ENCODE measurements at regions not wholly inside any gene's neighbourhood (a gene's known extent, or its start where the extent isn't known, plus 50 kb on each side); places are given as distances from the start of the nearest gene placed in this dataset.

DNA sequence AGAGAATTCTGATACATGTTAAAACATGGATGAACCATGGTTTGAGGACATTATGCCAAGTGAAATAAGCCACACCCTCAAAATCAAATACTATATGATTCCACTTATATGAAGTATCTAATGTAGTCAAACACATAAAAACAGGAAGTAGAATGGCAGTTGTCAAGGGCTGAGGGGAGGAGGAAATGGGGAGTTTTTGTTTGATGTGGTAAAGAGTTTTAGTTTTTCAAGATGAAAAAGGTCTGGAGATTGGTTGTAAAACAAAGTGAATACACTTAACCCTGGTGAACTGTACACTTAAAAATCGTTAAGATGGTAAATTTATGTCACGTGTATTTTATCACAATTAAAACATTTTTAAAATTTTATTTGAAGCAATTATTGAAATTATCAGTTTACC lies 127.4 kb upstream of the GRIK2 start:
- no CpG with 5 or more reads among the region's 2 CpGs for WGBS (ENCODE audit: insufficient coverage)
- Histone ChIP-seq H3K27me3 (replicated peaks in 1 of 4; ENCODE audit: control extremely low read depth in 1 of 4, control insufficient read depth in 3 of 4, insufficient read depth in 4 of 4, low read length in 3 of 4) (no peaks in the 10 kb centered on the region), H2AFZ (ENCODE audit: insufficient read depth, low read depth, low read length, poor library complexity, severe bottlenecking) (no peak overlapping the region), H3K9ac (ENCODE audit: low read length) (no peak overlapping the region), H3K9me3 (ENCODE audit: control extremely low read depth in 1 of 3, control insufficient read depth in 2 of 3, insufficient read depth in 1 of 3, low read length in 2 of 3) (peaks cover 0 to 7% (median 0%) of the 10 kb centered on the region in 3 donors), H3K4me1 (ENCODE audit: control insufficient read depth in 2 of 2, insufficient read depth in 2 of 2, low read length in 2 of 2) (no peaks in the 10 kb centered on the region), H3K36me3 (replicated peaks in 1 of 2; ENCODE audit: control extremely low read depth in 1 of 2, control insufficient read depth in 1 of 2, extremely low read depth in 1 of 2, insufficient read depth in 2 of 2, low read length in 1 of 2) (no peaks in the 10 kb centered on the region), H3K4me2 (replicated peaks; ENCODE audit: low read depth, low read length, poor library complexity, severe bottlenecking) (no peak overlapping the region), H3K79me2 (ENCODE audit: control insufficient read depth, insufficient read depth, low read length) (no peaks in the 10 kb centered on the region), H3K27ac (ENCODE audit: low read length in 2 of 2) (no peak overlapping the region), H3K4me3 (ENCODE audit: control extremely low read depth in 1 of 5, extremely low read depth in 1 of 5, insufficient read depth in 1 of 5, low read depth in 2 of 5, low read length in 4 of 5) (no peak overlapping the region), H4K20me1 (ENCODE audit: control insufficient read depth, insufficient read depth, low read length, poor library complexity, severe bottlenecking) (no peaks in the 10 kb centered on the region)
- ChIA-PET POLR2A (no interaction called here), CTCF (no interaction called here)
- H3K4me3 Mint-ChIP-seq: no peak overlapping the region
- DNase-seq (no peak), ATAC-seq (ENCODE audit: low read depth) (no peak)
- H3K27ac Mint-ChIP-seq: no peak overlapping the region
- H3K27me3 Mint-ChIP-seq: no peaks in the 10 kb centered on the region
- intact Hi-C loops (cut with micrococcal nuclease): no loop called here
- no peaks in the 10 kb centered on the region for H3K4me1 Mint-ChIP-seq
- H3K9me3 Mint-ChIP-seq (ENCODE audit: insufficient read depth): peaks cover 2% of the 10 kb centered on the region
- no peak for TF ChIP-seq EZH2 (IDR thresholded peaks at IDR 0.05; ENCODE audit: borderline replicate concordance, insufficient read depth, low read depth, low read length, poor library complexity, severe bottlenecking)
- TF ChIP-seq, protein P1, sequence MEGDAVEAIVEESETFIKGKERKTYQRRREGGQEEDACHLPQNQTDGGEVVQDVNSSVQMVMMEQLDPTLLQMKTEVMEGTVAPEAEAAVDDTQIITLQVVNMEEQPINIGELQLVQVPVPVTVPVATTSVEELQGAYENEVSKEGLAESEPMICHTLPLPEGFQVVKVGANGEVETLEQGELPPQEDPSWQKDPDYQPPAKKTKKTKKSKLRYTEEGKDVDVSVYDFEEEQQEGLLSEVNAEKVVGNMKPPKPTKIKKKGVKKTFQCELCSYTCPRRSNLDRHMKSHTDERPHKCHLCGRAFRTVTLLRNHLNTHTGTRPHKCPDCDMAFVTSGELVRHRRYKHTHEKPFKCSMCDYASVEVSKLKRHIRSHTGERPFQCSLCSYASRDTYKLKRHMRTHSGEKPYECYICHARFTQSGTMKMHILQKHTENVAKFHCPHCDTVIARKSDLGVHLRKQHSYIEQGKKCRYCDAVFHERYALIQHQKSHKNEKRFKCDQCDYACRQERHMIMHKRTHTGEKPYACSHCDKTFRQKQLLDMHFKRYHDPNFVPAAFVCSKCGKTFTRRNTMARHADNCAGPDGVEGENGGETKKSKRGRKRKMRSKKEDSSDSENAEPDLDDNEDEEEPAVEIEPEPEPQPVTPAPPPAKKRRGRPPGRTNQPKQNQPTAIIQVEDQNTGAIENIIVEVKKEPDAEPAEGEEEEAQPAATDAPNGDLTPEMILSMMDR (IDR thresholded peaks at IDR 0.05): no peak

DNA sequence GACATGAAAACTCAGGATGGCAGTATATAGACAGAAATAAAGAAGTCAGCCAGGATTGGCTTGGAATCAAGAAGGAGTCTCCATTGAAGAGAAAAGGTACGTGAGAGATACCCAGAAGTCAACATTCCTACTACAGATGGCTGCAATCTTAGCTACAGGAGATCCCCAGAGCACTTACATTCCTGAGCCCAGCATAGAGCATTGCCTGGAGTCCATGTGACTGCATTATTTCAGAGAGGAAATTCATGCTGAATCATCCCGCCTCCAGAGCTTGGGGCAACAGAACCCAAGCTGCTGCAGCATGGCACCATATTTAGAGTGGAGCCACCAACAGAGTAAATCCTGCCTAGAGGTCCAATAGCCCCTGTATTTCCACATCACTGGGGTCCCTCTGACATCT lies 125.0 kb upstream of the GRIK2 start:
- Mint-ChIP-seq H3K27me3 (no peaks in the 10 kb centered on the region), H3K27ac (no peak overlapping the region), H3K9me3 (ENCODE audit: insufficient read depth) (peaks cover 2% of the 10 kb centered on the region), H3K4me3 (no peak overlapping the region), H3K4me1 (no peaks in the 10 kb centered on the region)
- Histone ChIP-seq H2AFZ (ENCODE audit: insufficient read depth, low read depth, low read length, poor library complexity, severe bottlenecking) (no peak overlapping the region), H3K4me2 (replicated peaks; ENCODE audit: low read depth, low read length, poor library complexity, severe bottlenecking) (no peak overlapping the region), H4K20me1 (ENCODE audit: control insufficient read depth, insufficient read depth, low read length, poor library complexity, severe bottlenecking) (no peaks in the 10 kb centered on the region), H3K9ac (ENCODE audit: low read length) (no peak overlapping the region), H3K27me3 (replicated peaks in 1 of 4; ENCODE audit: control extremely low read depth in 1 of 4, control insufficient read depth in 3 of 4, insufficient read depth in 4 of 4, low read length in 3 of 4) (no peaks in the 10 kb centered on the region), H3K79me2 (ENCODE audit: control insufficient read depth, insufficient read depth, low read length) (no peaks in the 10 kb centered on the region), H3K4me1 (ENCODE audit: control insufficient read depth in 2 of 2, insufficient read depth in 2 of 2, low read length in 2 of 2) (no peaks in the 10 kb centered on the region), H3K9me3 (ENCODE audit: control extremely low read depth in 1 of 3, control insufficient read depth in 2 of 3, insufficient read depth in 1 of 3, low read length in 2 of 3) (peaks cover 0 to 7% (median 0%) of the 10 kb centered on the region in 3 donors), H3K27ac (ENCODE audit: low read length in 2 of 2) (no peak overlapping the region), H3K4me3 (ENCODE audit: control extremely low read depth in 1 of 5, extremely low read depth in 1 of 5, insufficient read depth in 1 of 5, low read depth in 2 of 5, low read length in 4 of 5) (no peak overlapping the region), H3K36me3 (replicated peaks in 1 of 2; ENCODE audit: control extremely low read depth in 1 of 2, control insufficient read depth in 1 of 2, extremely low read depth in 1 of 2, insufficient read depth in 2 of 2, low read length in 1 of 2) (no peaks in the 10 kb centered on the region)
- 92% methylated on average over 1 of the region's 2 CpGs for WGBS (ENCODE audit: insufficient coverage)
- intact Hi-C loops (cut with micrococcal nuclease): no loop called here
- no peak for ATAC-seq (ENCODE audit: low read depth)
- ChIA-PET POLR2A (no interaction called here), CTCF (no interaction called here)
- no peak for DNase-seq
- TF ChIP-seq EZH2 (IDR thresholded peaks at IDR 0.05; ENCODE audit: borderline replicate concordance, insufficient read depth, low read depth, low read length, poor library complexity, severe bottlenecking): no peak
- TF ChIP-seq, protein P1 (IDR thresholded peaks at IDR 0.05): no peak

Data from B cell (primary cell).